ENCODE measurements at regions not wholly inside any gene's neighbourhood (a gene's known extent, or its start where the extent isn't known, plus 50 kb on each side); places are given as distances from the start of the nearest gene placed in this dataset.
"Not testable (repeated sequence)": the region's sequence is repeated elsewhere in the genome, so short reads cannot be mapped to it uniquely, and the experiment has no call there.

GRCh38 chr11:49303080-49303479 is 94.7 kb upstream of the FOLH1 start:
- no peak for DNase-seq

- no peak for DNase-seq
These were observed 94.0 kb upstream of the FOLH1 start for GRCh38 chr11:49302360-49302759.

GRCh38 chr11:49298017-49298416 is 89.6 kb upstream of the FOLH1 start:
- not testable (repeated sequence) for DNase-seq

- not testable (repeated sequence) for DNase-seq
These were observed 75.5 kb upstream of the FOLH1 start for GRCh38 chr11:49283911-49284310.

- not testable (repeated sequence) for DNase-seq
These were observed 74.9 kb upstream of the FOLH1 start for GRCh38 chr11:49283282-49283681.

GRCh38 chr11:49282125-49282524 is 73.7 kb upstream of the FOLH1 start:
- not testable (repeated sequence) for DNase-seq

GRCh38 chr11:49277951-49278350 is 69.5 kb upstream of the FOLH1 start:
- not testable (repeated sequence) for DNase-seq

All from hippocampal formation (tissue), 2 donors.